A673 (cell line): ENCODE measurements at regions not wholly inside any gene's neighbourhood (a gene's known extent, or its start where the extent isn't known, plus 50 kb on each side); places are given as distances from the start of the nearest gene placed in this dataset.

Experiments
- EZH2 ChIP-seq: fragments of 200-600 bp; sonication (generic); IDR thresholded peaks from 2 replicates; pipeline ENCODE4 v1.6.1; 2017; ENCODE audit warnings: borderline replicate concordance, low read depth, mild to moderate bottlenecking, mixed read lengths, antibody characterized with exemption, low read length; ENCODE audit not compliant: poor library complexity, severe bottlenecking
- TF ChIP-seq, protein P1 (sequence below): fragments of 300-800, 200-600 bp; sonication (generic); conservative IDR thresholded peaks from 2 replicates; pipeline ENCODE4 v1.5.1; 2017; ENCODE audit warnings: low read depth, mild to moderate bottlenecking, antibody characterized with exemption, low read length, moderate library complexity, mixed read lengths

DNA sequence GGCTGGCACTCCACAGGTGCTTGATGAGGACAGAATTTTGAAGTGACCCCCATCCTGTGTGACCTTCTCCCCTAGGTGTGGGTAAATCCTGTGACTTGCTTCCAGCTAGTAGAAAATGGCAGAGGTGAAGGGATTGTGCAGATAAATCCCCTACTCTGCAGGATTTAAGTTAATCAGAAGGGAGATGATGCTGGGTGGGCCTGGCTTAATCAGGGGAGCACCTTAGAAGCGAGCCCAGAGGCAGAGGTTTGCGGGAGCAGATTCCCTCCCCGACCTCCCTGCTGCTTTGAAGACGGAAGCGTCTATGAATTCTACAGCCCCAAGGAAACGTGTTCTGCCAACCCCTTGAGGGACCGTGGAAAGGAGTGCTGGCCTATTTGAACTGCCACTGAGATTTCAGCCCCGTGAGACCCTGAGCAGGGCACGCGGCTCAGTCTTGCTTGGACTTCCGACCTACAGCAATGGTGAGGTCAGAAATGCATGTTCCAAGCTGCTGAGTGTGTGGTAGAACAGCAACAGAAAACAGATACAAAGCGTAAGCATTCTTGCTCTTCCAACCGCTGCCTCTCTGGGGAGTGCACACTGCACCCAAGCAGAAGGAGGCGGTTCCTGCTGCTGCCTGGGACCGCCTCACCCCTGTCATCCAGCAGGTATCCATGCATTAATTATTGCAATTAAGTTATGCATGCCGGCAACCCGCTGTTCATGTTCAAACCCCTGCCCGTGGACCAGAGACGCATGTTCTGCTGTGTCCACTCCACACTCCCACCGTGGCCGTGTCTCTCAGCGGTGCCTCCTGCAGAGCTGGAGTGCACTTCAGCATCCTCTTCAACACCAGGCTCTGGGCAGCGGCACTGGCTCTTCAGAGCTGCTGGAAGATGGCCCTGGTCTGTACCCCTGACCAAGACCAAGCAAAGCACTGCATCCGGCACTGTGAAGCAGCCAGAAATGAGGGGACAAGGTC is 54.6 kb upstream of the RXRA start:
- TF ChIP-seq, protein P1, sequence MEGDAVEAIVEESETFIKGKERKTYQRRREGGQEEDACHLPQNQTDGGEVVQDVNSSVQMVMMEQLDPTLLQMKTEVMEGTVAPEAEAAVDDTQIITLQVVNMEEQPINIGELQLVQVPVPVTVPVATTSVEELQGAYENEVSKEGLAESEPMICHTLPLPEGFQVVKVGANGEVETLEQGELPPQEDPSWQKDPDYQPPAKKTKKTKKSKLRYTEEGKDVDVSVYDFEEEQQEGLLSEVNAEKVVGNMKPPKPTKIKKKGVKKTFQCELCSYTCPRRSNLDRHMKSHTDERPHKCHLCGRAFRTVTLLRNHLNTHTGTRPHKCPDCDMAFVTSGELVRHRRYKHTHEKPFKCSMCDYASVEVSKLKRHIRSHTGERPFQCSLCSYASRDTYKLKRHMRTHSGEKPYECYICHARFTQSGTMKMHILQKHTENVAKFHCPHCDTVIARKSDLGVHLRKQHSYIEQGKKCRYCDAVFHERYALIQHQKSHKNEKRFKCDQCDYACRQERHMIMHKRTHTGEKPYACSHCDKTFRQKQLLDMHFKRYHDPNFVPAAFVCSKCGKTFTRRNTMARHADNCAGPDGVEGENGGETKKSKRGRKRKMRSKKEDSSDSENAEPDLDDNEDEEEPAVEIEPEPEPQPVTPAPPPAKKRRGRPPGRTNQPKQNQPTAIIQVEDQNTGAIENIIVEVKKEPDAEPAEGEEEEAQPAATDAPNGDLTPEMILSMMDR, result no peak
- TF ChIP-seq EZH2, result no peak
